GM23338 (cell line): ENCODE measurements at regions not wholly inside any gene's neighbourhood (a gene's known extent, or its start where the extent isn't known, plus 50 kb on each side); places are given as distances from the start of the nearest gene placed in this dataset.
"Not testable (repeated sequence)": the region's sequence is repeated elsewhere in the genome, so short reads cannot be mapped to it uniquely, and the experiment has no call there.

Experiments used
- ATAC-seq: fragments of 200-7000 bp; cut with Tn5 transposase; 3 replicates; pipeline ENCODE4 v1.9.1; 2020
- DNase-seq: peaks from one replicate; pipeline ENCODE4 v3.0.0-alpha.2; 2015; ENCODE audit warnings: low spot score
- H2AFZ ChIP-seq: fragments of 200-600 bp; sonication (generic); 2 replicates; pipeline ENCODE4 v1.8.0; 2016; ENCODE audit warnings: antibody characterized with exemption, mild to moderate bottlenecking, moderate library complexity
- H3F3A ChIP-seq: fragments of 200-600 bp; sonication (generic); replicated peaks from 2 replicates; pipeline ENCODE4 v1.8.0; 2017; ENCODE audit warnings: antibody characterized with exemption, mixed run types, low read depth
- H3K27ac ChIP-seq: fragments of 200-600 bp; sonication (generic); 2 replicates; pipeline ENCODE4 v1.6.1; 2016; ENCODE audit warnings: low read depth
- H3K27me3 ChIP-seq: fragments of 200-600 bp; sonication (generic); 2 replicates; pipeline ENCODE4 v1.8.0; 2016; ENCODE audit warnings: mild to moderate bottlenecking, mixed run types, moderate library complexity; ENCODE audit not compliant: insufficient read depth
- H3K36me3 ChIP-seq: fragments of 200-600 bp; sonication (generic); 2 replicates; pipeline ENCODE4 v1.8.0; 2016; ENCODE audit warnings: mild to moderate bottlenecking; ENCODE audit not compliant: insufficient read depth
- H3K4me1 ChIP-seq: fragments of 200-600 bp; sonication (generic); 2 replicates; pipeline ENCODE4 v1.8.0; 2016; ENCODE audit warnings: mild to moderate bottlenecking, moderate library complexity; ENCODE audit not compliant: insufficient read depth
- H3K4me2 ChIP-seq: fragments of 200-600 bp; sonication (generic); 2 replicates; pipeline ENCODE4 v1.7.1; 2017; ENCODE audit warnings: mixed run types
- H3K4me3 ChIP-seq: fragments of 200-600 bp; sonication (generic); 2 replicates; pipeline ENCODE4 v1.6.1; 2016; ENCODE audit warnings: mixed run types
- H3K79me2 ChIP-seq: fragments of 200-600 bp; sonication (generic); replicated peaks from 2 replicates; pipeline ENCODE4 v1.8.0; 2017; ENCODE audit warnings: mild to moderate bottlenecking; ENCODE audit not compliant: insufficient read depth
- H3K9me2 ChIP-seq: fragments of 200-600 bp; sonication (generic); 2 replicates; pipeline ENCODE4 v1.8.0; 2017; ENCODE audit not compliant: insufficient read depth
- H4K20me1 ChIP-seq: fragments of 200-600 bp; sonication (generic); replicated peaks from 2 replicates; pipeline ENCODE4 v1.8.0; 2017; ENCODE audit warnings: mild to moderate bottlenecking; ENCODE audit not compliant: insufficient read depth
- H3K27ac Mint-ChIP-seq: 2 replicates; pipeline ENCODE4 v1.8.0; 2020; ENCODE audit warnings: inconsistent platforms, mild to moderate bottlenecking, moderate library complexity, mixed read lengths
- H3K27me3 Mint-ChIP-seq: 3 replicates; pipeline ENCODE4 v1.8.0; 2022; ENCODE audit warnings: low read depth, mild to moderate bottlenecking, moderate library complexity, mixed read lengths, inconsistent platforms; ENCODE audit not compliant: insufficient read depth, poor library complexity
- H3K36me3 Mint-ChIP-seq: 3 replicates; pipeline ENCODE4 v1.8.0; 2021; ENCODE audit warnings: low read depth, mild to moderate bottlenecking, inconsistent platforms, moderate library complexity, mixed read lengths
- H3K4me1 Mint-ChIP-seq: 3 replicates; pipeline ENCODE4 v1.8.0; 2020; ENCODE audit warnings: mild to moderate bottlenecking, inconsistent platforms, mixed read lengths
- H3K4me3 Mint-ChIP-seq: 3 replicates; pipeline ENCODE4 v1.8.0; 2021; ENCODE audit warnings: moderate library complexity, mild to moderate bottlenecking, inconsistent platforms, mixed read lengths
- H3K9me3 Mint-ChIP-seq: 3 replicates; pipeline ENCODE4 v1.8.0; 2020; ENCODE audit warnings: moderate library complexity, mild to moderate bottlenecking, inconsistent platforms, mixed read lengths

GRCh38 chr15:44817797-44818196 is 81.5 kb downstream of the TRIM69 start:
- H2AFZ ChIP-seq, H3K9me3 Mint-ChIP-seq, H3K4me1 ChIP-seq, H3K27me3 ChIP-seq, H3F3A ChIP-seq, H3K4me3 ChIP-seq, H3K9me2 ChIP-seq, H4K20me1 ChIP-seq, H3K36me3 ChIP-seq, H3K4me2 ChIP-seq, H3K27ac Mint-ChIP-seq, H3K27me3 Mint-ChIP-seq, H3K36me3 Mint-ChIP-seq, DNase-seq, ATAC-seq, H3K4me3 Mint-ChIP-seq, H3K4me1 Mint-ChIP-seq, H3K79me2 ChIP-seq, H3K27ac ChIP-seq: not testable (repeated sequence)

- DNase-seq, H3K27ac ChIP-seq, H3K36me3 ChIP-seq, H3K27me3 Mint-ChIP-seq, H3K36me3 Mint-ChIP-seq, H3F3A ChIP-seq, H2AFZ ChIP-seq, H3K27ac Mint-ChIP-seq, H3K4me2 ChIP-seq, H3K9me2 ChIP-seq, H3K4me1 Mint-ChIP-seq, H3K9me3 Mint-ChIP-seq, H3K79me2 ChIP-seq, H3K4me3 Mint-ChIP-seq, H3K4me3 ChIP-seq, H4K20me1 ChIP-seq, H3K4me1 ChIP-seq, ATAC-seq, H3K27me3 ChIP-seq: not testable (repeated sequence)
Measured at GRCh38 chr15:44819331-44819987, 83.1 kb downstream of the TRIM69 start.

DNA sequence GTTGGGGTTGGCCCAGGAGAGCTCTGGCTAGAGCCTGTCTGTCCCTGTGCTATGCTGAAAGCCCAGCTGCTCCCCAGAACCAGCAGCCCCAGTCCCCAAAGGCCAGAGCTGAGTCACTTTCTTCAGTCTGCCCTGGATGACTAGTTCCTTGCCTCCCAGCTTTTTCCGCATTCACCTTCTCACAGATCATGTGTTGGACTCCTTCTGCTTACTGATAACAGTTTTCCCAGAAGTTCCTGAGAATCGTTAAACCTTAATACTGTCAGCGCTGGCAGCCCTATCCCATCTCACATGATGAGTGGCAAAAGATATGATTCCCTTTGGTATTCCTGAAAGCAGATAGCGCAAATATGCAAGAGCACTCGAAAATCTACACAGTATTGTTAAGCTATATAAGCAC is 84.2 kb downstream of the TRIM69 start:
- H3K4me2 ChIP-seq, H3K27me3 Mint-ChIP-seq, H3K36me3 ChIP-seq, H3K36me3 Mint-ChIP-seq, H3K9me3 Mint-ChIP-seq, H3K9me2 ChIP-seq, H3K27me3 ChIP-seq, H3K4me3 Mint-ChIP-seq, H3F3A ChIP-seq, ATAC-seq, H3K79me2 ChIP-seq, H3K27ac ChIP-seq, H3K4me3 ChIP-seq, H4K20me1 ChIP-seq, H2AFZ ChIP-seq, H3K27ac Mint-ChIP-seq, DNase-seq, H3K4me1 Mint-ChIP-seq, H3K4me1 ChIP-seq: not testable (repeated sequence)

DNA sequence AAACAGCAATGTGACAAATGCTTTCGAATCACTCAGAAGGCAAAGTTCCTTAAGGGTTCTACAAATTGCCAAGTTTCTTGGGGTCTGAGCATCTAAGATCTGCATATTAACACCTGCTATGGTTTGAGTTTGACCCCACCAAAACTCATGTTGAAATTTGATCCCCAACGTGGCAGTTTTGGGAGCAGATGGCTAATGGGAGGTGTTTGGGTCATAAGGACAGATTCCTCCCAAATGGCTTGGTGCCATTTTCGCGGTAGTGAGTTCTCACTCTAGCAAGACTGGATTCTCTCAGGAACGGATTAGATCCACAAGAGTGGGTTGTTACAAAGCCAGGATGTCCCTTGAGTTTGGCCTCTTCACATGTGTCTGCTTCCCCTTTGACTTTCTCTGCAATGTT is 84.6 kb downstream of the TRIM69 start:
- not testable (repeated sequence) for H3K9me3 Mint-ChIP-seq, H3K79me2 ChIP-seq, H3K27me3 Mint-ChIP-seq, H3K4me2 ChIP-seq, H3K4me1 Mint-ChIP-seq, H3K27ac ChIP-seq, DNase-seq, H4K20me1 ChIP-seq, H3K4me1 ChIP-seq, H3K9me2 ChIP-seq, H3K36me3 ChIP-seq, H3F3A ChIP-seq, H3K36me3 Mint-ChIP-seq, H2AFZ ChIP-seq, H3K4me3 ChIP-seq, H3K27ac Mint-ChIP-seq, H3K4me3 Mint-ChIP-seq, H3K27me3 ChIP-seq, ATAC-seq

DNA sequence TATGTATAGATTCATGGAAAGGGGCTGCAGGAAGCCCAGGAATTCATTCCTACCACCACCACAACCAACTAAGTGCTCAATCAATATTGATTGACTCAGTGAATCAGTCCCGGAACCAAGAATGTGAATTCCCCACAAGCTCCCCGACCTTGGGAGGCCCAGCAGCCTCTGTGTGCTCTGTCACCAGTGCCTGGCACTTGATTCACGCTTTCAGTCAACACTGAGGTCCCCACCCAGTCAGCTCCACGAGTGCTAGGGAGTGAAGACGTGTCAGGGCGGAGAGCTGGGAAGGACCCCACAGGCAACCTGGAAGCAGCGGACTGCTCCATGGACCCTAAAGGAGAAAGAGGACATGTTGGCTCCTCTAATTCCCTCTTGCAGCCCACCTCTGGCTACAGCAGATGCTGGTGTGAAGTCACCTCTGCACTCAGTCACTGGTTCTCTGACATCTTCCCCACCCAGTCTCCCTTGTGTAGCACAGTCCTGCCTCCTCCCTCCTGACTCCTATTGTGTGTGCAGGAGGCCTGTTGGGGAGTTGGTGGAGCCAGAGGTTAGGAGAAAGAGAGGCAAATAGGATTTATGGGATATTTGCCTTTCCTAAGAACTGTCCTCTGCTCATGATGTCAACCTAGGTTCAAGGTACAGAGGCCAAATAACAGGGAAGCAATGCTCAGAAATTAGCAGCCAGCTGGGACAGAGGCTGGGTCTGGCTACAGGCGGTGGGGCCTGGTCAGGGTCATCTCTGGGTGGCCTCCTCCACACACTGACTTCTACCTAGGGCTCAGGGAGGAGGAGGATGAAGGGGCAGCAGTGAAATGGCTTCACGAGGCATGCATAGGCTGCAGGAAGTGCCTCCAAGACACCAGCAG is 88.2 kb downstream of the TRIM69 start:
- H3K36me3 ChIP-seq, H3K4me3 Mint-ChIP-seq, H3F3A ChIP-seq, H3K27ac ChIP-seq, H3K27me3 Mint-ChIP-seq, H3K4me3 ChIP-seq, H3K4me1 Mint-ChIP-seq, DNase-seq, H4K20me1 ChIP-seq, H3K27ac Mint-ChIP-seq, H3K27me3 ChIP-seq, H3K9me3 Mint-ChIP-seq, H3K9me2 ChIP-seq, H3K4me1 ChIP-seq, H3K36me3 Mint-ChIP-seq, H3K79me2 ChIP-seq, H2AFZ ChIP-seq, H3K4me2 ChIP-seq, ATAC-seq: not testable (repeated sequence)

DNA sequence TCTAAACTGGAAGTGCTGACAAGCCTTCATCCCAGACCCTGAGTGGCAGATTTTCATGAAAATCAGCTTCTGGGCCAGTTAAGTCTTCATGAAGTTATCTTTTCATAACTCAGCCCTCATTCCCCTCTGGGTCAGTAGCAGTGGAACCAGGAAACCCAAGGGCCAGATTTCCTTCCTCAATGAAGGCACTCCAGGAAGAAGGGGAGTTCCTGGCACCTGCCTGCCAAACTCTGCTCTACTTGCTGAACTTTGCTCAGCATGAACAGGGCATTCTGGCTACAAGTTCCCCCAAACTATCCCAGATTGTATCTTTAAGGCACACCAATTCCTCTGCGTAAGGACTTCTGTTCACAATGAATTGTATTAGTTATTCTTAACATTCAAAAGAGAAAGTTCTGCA is 90.3 kb downstream of the TRIM69 start:
- H3K9me2 ChIP-seq, H3K4me3 ChIP-seq, H3K4me1 ChIP-seq, H3K27ac Mint-ChIP-seq, H3F3A ChIP-seq, H3K27me3 Mint-ChIP-seq, H3K36me3 ChIP-seq, ATAC-seq, H3K4me3 Mint-ChIP-seq, H3K4me1 Mint-ChIP-seq, H3K36me3 Mint-ChIP-seq, H4K20me1 ChIP-seq, H3K79me2 ChIP-seq, H3K27me3 ChIP-seq, DNase-seq, H3K4me2 ChIP-seq, H3K9me3 Mint-ChIP-seq, H2AFZ ChIP-seq, H3K27ac ChIP-seq: not testable (repeated sequence)
